ENCODE measurements at regions not wholly inside any gene's neighbourhood (a gene's known extent, or its start where the extent isn't known, plus 50 kb on each side); places are given as distances from the start of the nearest gene placed in this dataset.

DNA sequence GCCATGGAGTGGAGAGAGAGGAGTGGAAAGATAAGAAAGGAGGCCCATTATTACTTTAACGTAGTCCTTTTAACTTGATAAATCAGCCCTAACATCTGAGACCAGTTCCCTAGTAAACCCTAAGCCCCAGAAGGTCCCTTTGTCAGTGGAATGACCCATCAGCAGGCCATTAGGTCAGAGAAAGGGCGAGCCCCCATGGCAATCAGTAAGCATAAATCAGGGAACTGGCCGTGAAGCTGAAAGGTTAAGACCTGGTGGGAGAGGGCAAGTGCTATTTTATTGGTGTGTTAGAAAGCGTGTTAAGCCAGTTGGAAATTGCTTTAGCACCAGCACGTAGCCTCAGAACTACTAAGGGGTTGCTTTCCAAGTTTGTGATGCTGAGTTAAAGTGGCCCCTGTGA, 708.0 kb downstream of the BCL11B start:
- Histone ChIP-seq H3K9me3 (no peaks in the 10 kb centered on the region), H3K4me3 (no peak overlapping the region), H3K4me1 (no peaks in the 10 kb centered on the region), H3K27me3 (no peaks in the 10 kb centered on the region), H3K27ac (no peak overlapping the region), H3K36me3 (no peaks in the 10 kb centered on the region)
- WGBS: 68% methylated on average over 5 of the region's 5 CpGs
- no peak for DNase-seq (ENCODE audit: low spot score in 2 of 2)
- TF ChIP-seq EP300 (IDR thresholded peaks at IDR 0.05): no peak
- TF ChIP-seq, protein P1, sequence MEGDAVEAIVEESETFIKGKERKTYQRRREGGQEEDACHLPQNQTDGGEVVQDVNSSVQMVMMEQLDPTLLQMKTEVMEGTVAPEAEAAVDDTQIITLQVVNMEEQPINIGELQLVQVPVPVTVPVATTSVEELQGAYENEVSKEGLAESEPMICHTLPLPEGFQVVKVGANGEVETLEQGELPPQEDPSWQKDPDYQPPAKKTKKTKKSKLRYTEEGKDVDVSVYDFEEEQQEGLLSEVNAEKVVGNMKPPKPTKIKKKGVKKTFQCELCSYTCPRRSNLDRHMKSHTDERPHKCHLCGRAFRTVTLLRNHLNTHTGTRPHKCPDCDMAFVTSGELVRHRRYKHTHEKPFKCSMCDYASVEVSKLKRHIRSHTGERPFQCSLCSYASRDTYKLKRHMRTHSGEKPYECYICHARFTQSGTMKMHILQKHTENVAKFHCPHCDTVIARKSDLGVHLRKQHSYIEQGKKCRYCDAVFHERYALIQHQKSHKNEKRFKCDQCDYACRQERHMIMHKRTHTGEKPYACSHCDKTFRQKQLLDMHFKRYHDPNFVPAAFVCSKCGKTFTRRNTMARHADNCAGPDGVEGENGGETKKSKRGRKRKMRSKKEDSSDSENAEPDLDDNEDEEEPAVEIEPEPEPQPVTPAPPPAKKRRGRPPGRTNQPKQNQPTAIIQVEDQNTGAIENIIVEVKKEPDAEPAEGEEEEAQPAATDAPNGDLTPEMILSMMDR (IDR thresholded peaks at IDR 0.05): no peak
- TF ChIP-seq POLR2A (IDR thresholded peaks at IDR 0.05): no peak
- TF ChIP-seq POLR2AphosphoS5 (IDR thresholded peaks at IDR 0.05): no peak

DNA sequence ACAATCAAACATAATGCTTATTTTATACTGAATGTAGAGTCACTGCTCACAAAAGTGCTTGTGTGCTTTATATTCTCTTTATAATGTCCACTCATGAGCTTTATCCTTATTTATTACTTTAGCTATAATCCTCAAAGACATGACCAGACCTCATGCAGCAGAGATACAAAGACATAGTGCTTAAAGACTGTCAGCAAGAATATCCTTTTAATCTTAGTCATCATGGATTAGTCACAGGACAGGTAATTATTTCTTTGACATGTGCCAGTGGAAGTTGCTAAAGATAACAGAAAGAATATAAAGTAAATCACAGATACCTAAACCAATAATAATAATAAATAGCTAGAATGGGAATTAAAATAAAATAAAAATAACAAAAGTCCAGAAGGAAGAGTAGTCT, 707.5 kb downstream of the BCL11B start:
- no peak for DNase-seq (ENCODE audit: low spot score in 2 of 2)
- Histone ChIP-seq H3K4me1 (no peaks in the 10 kb centered on the region), H3K27me3 (no peaks in the 10 kb centered on the region), H3K27ac (no peak overlapping the region), H3K4me3 (no peak overlapping the region), H3K36me3 (no peaks in the 10 kb centered on the region), H3K9me3 (no peaks in the 10 kb centered on the region)
- no peak for TF ChIP-seq EP300 (IDR thresholded peaks at IDR 0.05)
- TF ChIP-seq POLR2AphosphoS5 (IDR thresholded peaks at IDR 0.05): no peak
- TF ChIP-seq, protein P1 (IDR thresholded peaks at IDR 0.05): no peak
- TF ChIP-seq POLR2A (IDR thresholded peaks at IDR 0.05): no peak

GRCh38 chr14:98571104-98571503, 700.9 kb downstream of the BCL11B start:
- Histone ChIP-seq H3K4me1 (no peaks in the 10 kb centered on the region), H3K27ac (no peak overlapping the region), H3K27me3 (no peaks in the 10 kb centered on the region), H3K36me3 (no peaks in the 10 kb centered on the region), H3K9me3 (no peaks in the 10 kb centered on the region), H3K4me3 (no peak overlapping the region)
- DNase-seq (ENCODE audit: low spot score in 2 of 2): no peak
- TF ChIP-seq EP300 (IDR thresholded peaks at IDR 0.05) (no peak), POLR2AphosphoS5 (IDR thresholded peaks at IDR 0.05) (no peak), POLR2A (IDR thresholded peaks at IDR 0.05) (no peak)
- TF ChIP-seq, protein P1 (IDR thresholded peaks at IDR 0.05): no peak
- WGBS: 85% methylated on average over 2 of the region's 2 CpGs

DNA sequence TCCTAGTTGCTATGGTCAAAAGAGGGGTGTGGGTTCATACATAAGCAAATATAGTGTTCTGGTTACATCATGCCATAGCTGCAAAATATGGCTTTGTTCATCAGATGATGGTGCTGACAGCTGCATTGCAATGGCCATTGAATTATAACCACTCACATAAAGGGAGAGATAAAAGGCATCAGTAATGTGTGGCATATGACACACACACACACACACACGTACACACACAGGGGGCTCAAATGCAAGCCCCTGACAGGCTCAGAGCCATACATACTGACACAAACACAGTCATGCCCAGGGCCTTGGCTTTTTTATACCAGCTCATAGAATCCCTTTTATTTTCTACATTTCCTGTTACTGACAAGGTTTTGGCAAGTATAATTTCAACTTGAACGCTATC, 698.9 kb downstream of the BCL11B start:
- Histone ChIP-seq H3K4me3 (no peak overlapping the region), H3K9me3 (no peaks in the 10 kb centered on the region), H3K4me1 (no peaks in the 10 kb centered on the region), H3K36me3 (no peaks in the 10 kb centered on the region), H3K27ac (no peak overlapping the region), H3K27me3 (no peaks in the 10 kb centered on the region)
- no peak for DNase-seq (ENCODE audit: low spot score in 2 of 2)
- 50% methylated on average over 2 of the region's 2 CpGs for WGBS
- TF ChIP-seq, protein P1 (IDR thresholded peaks at IDR 0.05): no peak
- TF ChIP-seq POLR2AphosphoS5 (IDR thresholded peaks at IDR 0.05) (no peak), POLR2A (IDR thresholded peaks at IDR 0.05) (no peak)

GRCh38 chr14:98576463-98576862, 695.5 kb downstream of the BCL11B start:
- no peak for DNase-seq (ENCODE audit: low spot score in 2 of 2)
- TF ChIP-seq, protein P1 (IDR thresholded peaks at IDR 0.05): no peak
- no peak for TF ChIP-seq POLR2A (IDR thresholded peaks at IDR 0.05)
- TF ChIP-seq POLR2AphosphoS5 (IDR thresholded peaks at IDR 0.05): no peak
- TF ChIP-seq EP300 (IDR thresholded peaks at IDR 0.05): no peak
- WGBS: 92% methylated on average over 2 of the region's 2 CpGs
- H3K9me3 ChIP-seq: no peaks in the 10 kb centered on the region
- H3K4me1 ChIP-seq: no peaks in the 10 kb centered on the region
- H3K27me3 ChIP-seq: no peaks in the 10 kb centered on the region
- no peaks in the 10 kb centered on the region for H3K36me3 ChIP-seq
- H3K27ac ChIP-seq: no peak overlapping the region
- no peak overlapping the region for H3K4me3 ChIP-seq

Data from suprapubic skin (tissue), 4 donors.